Left lung (tissue), 4 donors: ENCODE measurements at regions not wholly inside any gene's neighbourhood (a gene's known extent, or its start where the extent isn't known, plus 50 kb on each side); places are given as distances from the start of the nearest gene placed in this dataset.
A peak's percentile ranks its signal among the peaks of the same experiment; 100 is the strongest.

Source experiments
- ATAC-seq: fragments of 200-7000 bp; cut with Tn5 transposase; one replicate; pipeline ENCODE4 v1.9.1; 2020; ENCODE audit warnings: moderate library complexity
- DNase-seq, 4 donors: peaks; one replicate each; pipeline ENCODE4 v3.0.0-alpha.2; 2013 to 2020
- H3K27ac ChIP-seq, 2 donors: fragments of 200-600 bp; sonication (generic) in 1 of 2; one replicate each; pipeline versions ENCODE4 v1.5.0 to v1.8.0; 2020 to 2021
- H3K27me3 ChIP-seq, 2 donors: fragments of 200-600 bp; sonication (generic) in 1 of 2; one replicate each; pipeline versions ENCODE4 v1.5.0 to v1.8.0; 2020 to 2021
- H3K36me3 ChIP-seq, 2 donors: fragments of 200-600 bp; sonication (generic) in 1 of 2; one replicate each; pipeline versions ENCODE4 v1.5.0 to v1.8.0; 2020 to 2021
- H3K4me1 ChIP-seq, 2 donors: fragments of 200-600 bp; one replicate each; pipeline ENCODE4 v1.8.0; 2021
- H3K4me3 ChIP-seq, 2 donors: fragments of 200-600 bp; sonication (generic) in 1 of 2; one replicate each; pipeline versions ENCODE4 v1.5.0 to v1.8.0; 2020 to 2021; ENCODE audit warnings: mild to moderate bottlenecking in 1 of 2
- H3K9me3 ChIP-seq, 2 donors: fragments of 200-600 bp; sonication (generic) in 1 of 2; one replicate each; pipeline versions ENCODE4 v1.5.0 to v1.8.0; 2020 to 2021
- CTCF ChIP-seq, 2 donors: fragments of 200-600 bp; sonication (generic) in 1 of 2; IDR thresholded peaks; one replicate each; pipeline versions ENCODE4 v1.5.0 to v1.8.0; 2021; ENCODE audit warnings: antibody characterized with exemption in 2 of 2
- intact Hi-C, 2 donors: fragments of 100-400 bp; cut with DNase I; formaldehyde crosslinking; loops; one replicate each; pipeline versions ENCODE4 v1.11.2 to v1.14.2; 2022
- donor health status: DM: no; HTN: yes; CAD: no.
- donor health status: DM: no; HTN: no; CAD: no.

GRCh38 chr13:73602295-73602694, 531.9 kb downstream of the KLF12 start:
- H3K36me3 ChIP-seq = no peaks in the 10 kb centered on the region

DNA sequence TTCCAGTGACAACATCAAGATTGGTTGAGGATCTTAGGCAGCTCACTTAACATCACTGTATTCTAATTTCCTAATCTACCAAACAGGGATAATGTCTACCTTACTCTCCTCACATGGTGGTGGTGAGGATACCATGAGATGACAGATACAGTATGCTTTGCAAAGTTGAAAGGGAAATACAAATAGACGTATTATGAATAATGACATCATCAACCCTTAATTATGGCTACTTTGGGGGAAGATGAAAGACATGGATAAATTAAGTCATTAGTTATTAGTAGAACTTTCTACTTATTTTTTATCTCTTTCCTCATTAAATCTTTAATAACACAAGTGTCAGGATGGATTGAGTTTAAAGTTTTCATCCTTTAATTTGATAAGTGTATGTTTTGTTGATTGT, 532.5 kb downstream of the KLF12 start:
- Histone ChIP-seq H3K4me3 (no peak overlapping the region), H3K36me3 (no peaks in the 10 kb centered on the region), H3K27ac (no peak overlapping the region), H3K9me3 (peaks cover 0 to 7% of the 10 kb centered on the region in 2 donors), H3K4me1 (no peaks in the 10 kb centered on the region), H3K27me3 (no peaks in the 10 kb centered on the region)
- intact Hi-C loops = no loop called here
- TF ChIP-seq CTCF (IDR thresholded peaks at IDR 0.05) = no peak
- no peak for ATAC-seq
- no peak for DNase-seq

More at GRCh38 chr13:73602295-73602694, 531.9 kb downstream of the KLF12 start:
- ATAC-seq = no peak
- Histone ChIP-seq H3K4me1 (no peaks in the 10 kb centered on the region), H3K27me3 (no peaks in the 10 kb centered on the region), H3K4me3 (no peak overlapping the region), H3K27ac (no peak overlapping the region), H3K9me3 (peaks cover 0 to 7% of the 10 kb centered on the region in 2 donors)
- TF ChIP-seq CTCF (IDR thresholded peaks at IDR 0.05) = no peak
- no peak for DNase-seq
- intact Hi-C loops = no loop called here

DNA sequence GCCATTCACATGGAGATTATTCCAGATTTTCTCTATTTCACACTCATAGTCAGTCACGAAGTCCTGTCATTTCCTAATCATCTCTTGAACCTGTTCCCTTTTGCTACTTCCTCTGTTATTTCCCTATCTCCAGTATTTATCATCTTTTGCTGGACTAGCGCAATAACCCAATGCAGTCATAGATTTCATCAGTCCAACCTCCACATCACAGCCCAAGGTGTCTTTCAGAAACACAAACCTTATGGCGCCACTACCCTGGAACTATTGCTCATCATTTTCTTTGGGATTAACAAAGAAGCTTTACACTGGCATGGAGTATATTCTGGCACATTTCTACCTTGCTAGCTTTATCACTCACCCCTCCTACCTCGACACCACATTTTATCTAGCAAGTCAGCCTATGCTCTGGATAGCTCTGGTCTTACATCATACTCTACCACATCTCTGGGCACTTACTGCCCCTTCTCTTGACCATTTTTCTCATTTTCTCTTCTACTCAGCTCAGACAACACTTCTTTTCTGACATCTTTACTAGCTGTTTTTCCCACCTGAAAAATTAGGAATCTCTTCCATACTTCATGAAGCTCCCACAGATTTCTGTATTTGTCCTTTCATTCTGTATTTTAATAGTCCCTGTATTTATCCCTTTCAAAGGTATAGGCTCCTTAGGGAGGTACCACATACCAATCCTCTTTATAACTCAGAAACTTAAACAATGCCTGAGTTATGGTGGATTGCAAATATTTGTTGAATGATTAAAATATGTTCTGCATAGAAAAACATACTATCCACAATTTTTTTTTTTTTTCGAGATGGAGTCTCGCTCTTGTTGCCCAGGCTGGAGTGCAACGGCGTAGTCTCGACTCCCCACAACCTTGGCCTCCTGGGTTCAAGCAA, 534.7 kb downstream of the KLF12 start:
- ATAC-seq = no peak

DNA sequence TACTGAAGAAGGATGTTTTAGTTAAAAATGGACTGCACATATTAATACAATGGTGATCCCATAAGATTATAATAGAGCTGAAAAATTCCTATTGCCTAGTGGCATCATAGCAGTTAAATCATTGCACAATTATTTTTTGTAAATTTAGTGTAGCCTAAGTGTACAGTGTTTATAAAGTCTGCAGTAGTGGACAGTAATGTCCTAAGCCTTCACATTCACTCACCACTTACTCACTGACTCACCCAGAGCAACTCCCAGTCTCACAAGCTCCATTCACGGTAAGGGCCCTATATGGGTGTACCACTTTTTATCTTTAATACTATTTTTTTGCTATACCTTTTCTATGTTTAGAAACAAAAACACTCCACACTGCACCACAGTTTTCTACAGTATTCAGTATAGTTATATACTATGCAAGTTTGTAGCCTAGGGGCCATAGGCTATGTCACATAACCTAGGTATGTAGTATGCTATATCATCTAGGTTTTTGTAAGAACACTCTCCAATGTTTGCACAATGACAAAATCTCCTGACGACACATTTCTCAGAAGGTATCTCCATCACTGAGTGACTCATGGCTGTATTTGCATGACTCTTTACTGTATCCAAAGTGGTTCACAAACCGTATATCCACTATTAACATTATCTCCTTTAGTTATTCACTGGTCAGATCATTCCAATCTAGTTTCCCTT, 536.0 kb downstream of the KLF12 start:
- H3K36me3 ChIP-seq = no peaks in the 10 kb centered on the region
- H3K27ac ChIP-seq = no peak overlapping the region
- DNase-seq (no peak), ATAC-seq (peak; percentile 83)
- no peak overlapping the region for H3K4me3 ChIP-seq
- H3K9me3 ChIP-seq = no peaks in the 10 kb centered on the region
- no peaks in the 10 kb centered on the region for H3K27me3 ChIP-seq
- no peaks in the 10 kb centered on the region for H3K4me1 ChIP-seq
- no peak for TF ChIP-seq CTCF (IDR thresholded peaks at IDR 0.05)
- intact Hi-C loops = no loop called here

More for the DNA sequence above, 534.7 kb downstream of the KLF12 start:
- H3K9me3 ChIP-seq = peaks cover 0 to 7% of the 10 kb centered on the region in 2 donors
- H3K27ac ChIP-seq = no peak overlapping the region
- no peaks in the 10 kb centered on the region for H3K36me3 ChIP-seq
- H3K4me1 ChIP-seq = no peaks in the 10 kb centered on the region
- intact Hi-C loops = no loop called here
- no peak overlapping the region for H3K4me3 ChIP-seq
- no peak for TF ChIP-seq CTCF (IDR thresholded peaks at IDR 0.05)
- DNase-seq = no peak
- H3K27me3 ChIP-seq = no peaks in the 10 kb centered on the region

DNA sequence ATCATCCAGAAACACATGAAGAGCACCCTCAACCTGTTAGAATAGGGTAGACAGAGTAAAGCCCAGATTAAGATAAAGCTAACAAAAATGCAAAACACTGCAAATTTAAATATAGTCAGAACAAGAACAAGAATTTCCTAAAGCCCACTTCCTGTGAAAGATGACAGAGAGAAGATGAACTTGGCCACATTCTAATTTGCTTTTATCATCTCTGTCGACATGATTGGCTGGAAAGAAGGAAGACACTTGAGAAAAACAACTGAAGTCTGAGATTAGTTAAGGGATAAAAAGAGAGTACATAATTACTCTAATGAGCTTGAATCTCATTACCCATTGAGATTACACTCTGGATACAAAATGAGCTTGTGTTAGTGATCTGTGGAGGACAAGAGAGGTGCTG, 537.6 kb downstream of the KLF5 start:
- no peaks in the 10 kb centered on the region for H3K9me3 ChIP-seq
- no peak overlapping the region for H3K4me3 ChIP-seq
- H3K36me3 ChIP-seq = no peaks in the 10 kb centered on the region
- no peak for TF ChIP-seq CTCF (IDR thresholded peaks at IDR 0.05)
- ATAC-seq (no peak), DNase-seq (no peak)
- intact Hi-C loops = no loop called here
- H3K4me1 ChIP-seq = no peaks in the 10 kb centered on the region
- H3K27ac ChIP-seq = no peak overlapping the region
- no peaks in the 10 kb centered on the region for H3K27me3 ChIP-seq
